ENCODE measurements at regions not wholly inside any gene's neighbourhood (a gene's known extent, or its start where the extent isn't known, plus 50 kb on each side); places are given as distances from the start of the nearest gene placed in this dataset.

DNA sequence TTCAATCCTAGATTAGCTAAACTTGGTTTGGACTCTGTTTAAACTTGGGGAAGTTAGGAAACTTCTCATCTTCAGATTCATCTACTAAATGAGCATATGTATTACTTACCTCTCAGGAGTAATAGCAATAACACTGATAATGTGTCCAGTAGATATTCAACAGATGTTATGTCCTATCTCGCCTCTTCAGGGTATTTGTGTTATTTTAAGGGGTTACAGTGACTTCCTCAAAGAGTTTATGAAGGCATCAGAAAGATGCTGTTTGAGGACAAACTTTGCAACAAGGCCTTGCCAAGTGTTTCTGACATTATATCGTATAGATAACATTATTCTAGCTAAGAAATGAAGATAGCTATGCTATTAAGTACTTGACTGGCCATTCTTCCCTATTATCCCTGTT, 522.3 kb downstream of the IGSF11 start:
- no peak overlapping the region for H3K4me3 ChIP-seq (ENCODE audit: low read length)
- no peak overlapping the region for H3K4me2 ChIP-seq (ENCODE audit: low read length)
- no peak overlapping the region for H3K9ac ChIP-seq (ENCODE audit: low read length)
- no peaks in the 10 kb centered on the region for H4K20me1 ChIP-seq (ENCODE audit: insufficient read depth, low read length)
- no peak for TF ChIP-seq EZH2phosphoT487 (IDR thresholded peaks at IDR 0.05; ENCODE audit: low read depth)
- TF ChIP-seq, protein P1, sequence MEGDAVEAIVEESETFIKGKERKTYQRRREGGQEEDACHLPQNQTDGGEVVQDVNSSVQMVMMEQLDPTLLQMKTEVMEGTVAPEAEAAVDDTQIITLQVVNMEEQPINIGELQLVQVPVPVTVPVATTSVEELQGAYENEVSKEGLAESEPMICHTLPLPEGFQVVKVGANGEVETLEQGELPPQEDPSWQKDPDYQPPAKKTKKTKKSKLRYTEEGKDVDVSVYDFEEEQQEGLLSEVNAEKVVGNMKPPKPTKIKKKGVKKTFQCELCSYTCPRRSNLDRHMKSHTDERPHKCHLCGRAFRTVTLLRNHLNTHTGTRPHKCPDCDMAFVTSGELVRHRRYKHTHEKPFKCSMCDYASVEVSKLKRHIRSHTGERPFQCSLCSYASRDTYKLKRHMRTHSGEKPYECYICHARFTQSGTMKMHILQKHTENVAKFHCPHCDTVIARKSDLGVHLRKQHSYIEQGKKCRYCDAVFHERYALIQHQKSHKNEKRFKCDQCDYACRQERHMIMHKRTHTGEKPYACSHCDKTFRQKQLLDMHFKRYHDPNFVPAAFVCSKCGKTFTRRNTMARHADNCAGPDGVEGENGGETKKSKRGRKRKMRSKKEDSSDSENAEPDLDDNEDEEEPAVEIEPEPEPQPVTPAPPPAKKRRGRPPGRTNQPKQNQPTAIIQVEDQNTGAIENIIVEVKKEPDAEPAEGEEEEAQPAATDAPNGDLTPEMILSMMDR (IDR thresholded peaks at IDR 0.05; ENCODE audit: low read depth, low read length): no peak
- H3K27ac ChIP-seq (ENCODE audit: low read length): no peak overlapping the region
- H3K9me3 ChIP-seq (ENCODE audit: insufficient read depth, low read length): no peaks in the 10 kb centered on the region
- H3K36me3 ChIP-seq (replicated peaks; ENCODE audit: low read depth, low read length): no peaks in the 10 kb centered on the region
- H3K79me2 ChIP-seq (ENCODE audit: low read length): no peaks in the 10 kb centered on the region
- H3K4me1 ChIP-seq (ENCODE audit: low read length): no peaks in the 10 kb centered on the region; the same call in 1 of the 2 replicates
- no peaks in the 10 kb centered on the region for H3K27me3 ChIP-seq (ENCODE audit: low read depth, low read length)
- no peak overlapping the region for H2AFZ ChIP-seq (ENCODE audit: low read depth, low read length)

DNA sequence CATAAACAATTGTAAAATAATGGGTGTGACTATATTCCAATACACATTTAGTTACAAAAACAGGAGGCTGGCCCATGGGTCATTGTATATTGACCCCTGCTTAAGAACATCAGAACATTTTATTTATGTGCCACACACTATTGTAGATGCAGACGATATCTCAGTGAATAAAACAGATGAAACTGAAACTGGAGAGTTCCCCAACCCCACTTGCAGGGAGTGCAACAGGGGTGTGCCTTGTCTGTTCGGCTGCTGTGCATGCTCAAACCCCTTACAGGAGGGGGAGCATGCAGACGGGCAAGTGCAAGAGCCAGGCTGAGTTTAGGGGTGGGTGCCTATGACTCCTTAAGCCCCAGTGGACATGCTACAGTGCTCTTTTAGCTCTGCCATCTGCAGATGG, 509.6 kb downstream of the IGSF11 start:
- H3K9me3 ChIP-seq (ENCODE audit: insufficient read depth, low read length): no peaks in the 10 kb centered on the region
- no peak overlapping the region for H3K4me3 ChIP-seq (ENCODE audit: low read length)
- H2AFZ ChIP-seq (ENCODE audit: low read depth, low read length): no peak overlapping the region
- H4K20me1 ChIP-seq (ENCODE audit: insufficient read depth, low read length): no peaks in the 10 kb centered on the region
- H3K27me3 ChIP-seq (ENCODE audit: low read depth, low read length): no peaks in the 10 kb centered on the region
- no peak overlapping the region for H3K9ac ChIP-seq (ENCODE audit: low read length)
- H3K4me2 ChIP-seq (ENCODE audit: low read length): peak overlapping the region; percentile 22
- H3K79me2 ChIP-seq (ENCODE audit: low read length): no peaks in the 10 kb centered on the region
- no peaks in the 10 kb centered on the region for H3K36me3 ChIP-seq (replicated peaks; ENCODE audit: low read depth, low read length)
- TF ChIP-seq EZH2phosphoT487 (IDR thresholded peaks at IDR 0.05; ENCODE audit: low read depth): no peak
- TF ChIP-seq, protein P1 (IDR thresholded peaks at IDR 0.05; ENCODE audit: low read depth, low read length): no peak
- H3K27ac ChIP-seq (ENCODE audit: low read length): no peak overlapping the region
- H3K4me1 ChIP-seq (ENCODE audit: low read length): peaks cover 23% of the 10 kb centered on the region

DNA sequence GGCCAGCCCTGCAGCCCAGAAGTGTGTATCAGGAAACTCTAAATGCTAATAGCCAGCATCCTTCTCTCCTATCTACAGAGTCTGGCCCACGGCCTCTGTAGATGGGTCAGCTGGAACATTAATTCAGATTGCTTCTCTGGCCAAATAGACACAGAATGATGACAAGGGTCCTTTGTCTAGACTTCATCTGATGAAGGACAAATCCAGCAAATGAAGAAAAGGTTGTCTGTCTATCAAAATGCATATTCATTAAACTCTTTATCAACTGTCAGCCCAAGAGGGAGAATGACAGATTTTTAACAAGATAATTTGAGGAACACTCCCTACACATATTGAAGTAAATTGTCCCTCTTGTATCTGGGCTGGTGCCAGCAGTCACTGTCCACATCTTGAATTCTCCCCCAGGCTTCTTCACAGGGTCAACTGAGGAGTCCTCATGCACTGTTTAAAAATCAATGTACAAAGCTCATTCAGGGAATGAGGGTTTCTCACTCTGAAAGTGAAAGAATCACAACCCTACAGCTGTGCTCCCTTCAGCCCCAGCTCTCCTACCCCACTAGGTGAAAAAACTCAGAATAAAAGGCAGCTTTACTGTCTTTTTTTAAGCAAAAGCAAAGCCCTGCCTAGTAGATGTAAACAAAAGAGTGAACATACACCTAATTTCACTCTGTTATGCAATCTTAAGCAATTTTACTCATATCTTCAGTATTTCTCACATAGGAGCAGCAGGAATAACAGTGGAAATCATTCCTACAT, 507.7 kb downstream of the IGSF11 start:
- H3K36me3 ChIP-seq (replicated peaks; ENCODE audit: low read depth, low read length): no peaks in the 10 kb centered on the region
- H3K9me3 ChIP-seq (ENCODE audit: insufficient read depth, low read length): no peaks in the 10 kb centered on the region
- H4K20me1 ChIP-seq (ENCODE audit: insufficient read depth, low read length): no peaks in the 10 kb centered on the region
- H3K9ac ChIP-seq (ENCODE audit: low read length): no peak overlapping the region
- no peak overlapping the region for H2AFZ ChIP-seq (ENCODE audit: low read depth, low read length)
- H3K27me3 ChIP-seq (ENCODE audit: low read depth, low read length): no peaks in the 10 kb centered on the region
- no peaks in the 10 kb centered on the region for H3K79me2 ChIP-seq (ENCODE audit: low read length)
- H3K4me3 ChIP-seq (ENCODE audit: low read length): no peak overlapping the region
- no peak overlapping the region for H3K27ac ChIP-seq (ENCODE audit: low read length)
- peaks cover 23% of the 10 kb centered on the region for H3K4me1 ChIP-seq (ENCODE audit: low read length)
- no peak for TF ChIP-seq EZH2phosphoT487 (IDR thresholded peaks at IDR 0.05; ENCODE audit: low read depth)
- TF ChIP-seq, protein P1 (IDR thresholded peaks at IDR 0.05; ENCODE audit: low read depth, low read length): no peak
- H3K4me2 ChIP-seq (ENCODE audit: low read length): no peak overlapping the region

DNA sequence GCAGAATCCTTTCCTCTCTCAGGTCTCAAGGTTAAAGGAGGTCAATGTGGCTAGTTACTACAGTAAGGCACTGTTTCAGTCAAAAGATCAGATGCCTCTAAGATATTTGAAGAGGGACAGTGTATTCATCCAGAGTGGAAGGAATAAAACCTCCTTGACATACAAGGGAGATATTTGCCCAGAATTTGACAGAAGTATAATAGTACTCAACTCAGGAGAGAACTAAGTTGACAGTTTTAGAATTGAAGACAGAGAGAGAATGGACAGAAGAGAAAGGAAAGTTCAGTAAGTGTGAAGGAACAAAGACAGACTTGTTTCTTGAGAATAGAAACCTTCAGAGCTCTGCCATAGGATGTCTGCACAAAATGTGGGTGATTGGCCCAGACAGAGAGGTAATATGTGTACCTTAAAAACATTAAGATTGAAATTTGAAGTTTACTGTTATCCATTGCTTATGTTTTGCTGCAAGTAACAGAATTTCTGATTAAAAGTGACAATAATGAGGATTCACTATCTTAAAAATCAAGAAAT, 507.1 kb downstream of the IGSF11 start:
- no peaks in the 10 kb centered on the region for H3K9me3 ChIP-seq (ENCODE audit: insufficient read depth, low read length)
- H3K4me2 ChIP-seq (ENCODE audit: low read length): no peak overlapping the region
- no peak overlapping the region for H3K4me3 ChIP-seq (ENCODE audit: low read length)
- H3K9ac ChIP-seq (ENCODE audit: low read length): no peak overlapping the region
- H3K79me2 ChIP-seq (ENCODE audit: low read length): no peaks in the 10 kb centered on the region
- no peaks in the 10 kb centered on the region for H4K20me1 ChIP-seq (ENCODE audit: insufficient read depth, low read length)
- H3K4me1 ChIP-seq (ENCODE audit: low read length): peaks cover 23% of the 10 kb centered on the region
- H3K27ac ChIP-seq (ENCODE audit: low read length): no peak overlapping the region
- H3K36me3 ChIP-seq (replicated peaks; ENCODE audit: low read depth, low read length): no peaks in the 10 kb centered on the region
- H3K27me3 ChIP-seq (ENCODE audit: low read depth, low read length): no peaks in the 10 kb centered on the region
- H2AFZ ChIP-seq (ENCODE audit: low read depth, low read length): no peak overlapping the region
- TF ChIP-seq, protein P1 (IDR thresholded peaks at IDR 0.05; ENCODE audit: low read depth, low read length): no peak
- no peak for TF ChIP-seq EZH2phosphoT487 (IDR thresholded peaks at IDR 0.05; ENCODE audit: low read depth)

Data from OCI-LY3 (cell line).